ENCODE measurements at regions not wholly inside any gene's neighbourhood (a gene's known extent, or its start where the extent isn't known, plus 50 kb on each side); places are given as distances from the start of the nearest gene placed in this dataset.

- no peak for TF ChIP-seq POLR2A (IDR thresholded peaks at IDR 0.05)
- no peak for TF ChIP-seq CTCF (IDR thresholded peaks at IDR 0.05)
Measured at GRCh38 chr20:47972916-47973309, 187.6 kb upstream of the SULF2 start.

Measured in body of pancreas (tissue), 4 donors.